CD8-positive, alpha-beta memory T cell (primary cell): ENCODE measurements at regions not wholly inside any gene's neighbourhood (a gene's known extent, or its start where the extent isn't known, plus 50 kb on each side); places are given as distances from the start of the nearest gene placed in this dataset.
"Not testable (repeated sequence)": the region's sequence is repeated elsewhere in the genome, so short reads cannot be mapped to it uniquely, and the experiment has no call there.

Source experiments
- CTCF ChIA-PET: fragments of 350-600 bp; sonication (Branson Sonifier 250); formaldehyde crosslinking; loops from one replicate; lab custom pipeline; 2021; ENCODE audit warnings: antibody characterized with exemption; lab: Charles Lee
- POLR2A ChIA-PET: fragments of 350-600 bp; sonication (Branson Sonifier 250); formaldehyde crosslinking; loops from one replicate; lab custom pipeline; 2021; ENCODE audit warnings: antibody characterized with exemption; lab: Charles Lee
- DNase-seq, 5 donors: peaks; one replicate each; pipeline versions ENCODE4 v3.0.0 to v3.0.0-alpha.2; 2020 to 2022; ENCODE audit warnings: mixed read lengths in 1 of 5
- H3K27ac ChIP-seq: one replicate; pipeline ENCODE4 v1.7.0; 2013; ENCODE audit warnings: low read depth, mild to moderate bottlenecking, low read length, moderate library complexity
- H3K27me3 ChIP-seq: 2 replicates; pipeline ENCODE4 v1.7.0; 2013; ENCODE audit warnings: low read length, mild to moderate bottlenecking; ENCODE audit not compliant: insufficient read depth, poor library complexity, severe bottlenecking
- H3K36me3 ChIP-seq: 2 replicates; pipeline ENCODE4 v1.7.0; 2013; ENCODE audit warnings: mild to moderate bottlenecking, low read length, moderate library complexity; ENCODE audit not compliant: insufficient read depth
- H3K4me1 ChIP-seq: 2 replicates; pipeline ENCODE4 v1.7.0; 2013; ENCODE audit warnings: mild to moderate bottlenecking, low read length, moderate library complexity; ENCODE audit not compliant: insufficient read depth
- H3K4me3 ChIP-seq: 2 replicates; pipeline ENCODE4 v1.7.0; 2013; ENCODE audit warnings: mild to moderate bottlenecking, low read length
- H3K9me3 ChIP-seq: 2 replicates; pipeline ENCODE4 v1.7.0; 2013; ENCODE audit warnings: mild to moderate bottlenecking, low read length
- H3K27ac Mint-ChIP-seq, 8 donors: one replicate each; pipeline ENCODE4 v1.8.0; 2020 to 2021; ENCODE audit warnings: mixed read lengths in 8 of 8, mild to moderate bottlenecking in 6 of 8, inconsistent platforms in 3 of 8, moderate library complexity in 3 of 8
- H3K27me3 Mint-ChIP-seq, 2 donors: one replicate each; pipeline ENCODE4 v1.8.0; 2020 to 2021; ENCODE audit warnings: mixed read lengths in 2 of 2, mild to moderate bottlenecking in 1 of 2, moderate library complexity in 1 of 2
- H3K36me3 Mint-ChIP-seq, 3 donors: one replicate each; pipeline ENCODE4 v1.8.0; 2020 to 2021; ENCODE audit warnings: mixed read lengths in 3 of 3, inconsistent platforms in 1 of 3, mild to moderate bottlenecking in 1 of 3
- H3K4me1 Mint-ChIP-seq, 3 donors: one replicate each; pipeline ENCODE4 v1.8.0; 2020 to 2021; ENCODE audit warnings: mixed read lengths in 3 of 3, inconsistent platforms in 1 of 3, mild to moderate bottlenecking in 1 of 3
- H3K4me3 Mint-ChIP-seq, 7 donors: one replicate each; pipeline ENCODE4 v1.8.0; 2020 to 2021; ENCODE audit warnings: mixed read lengths in 7 of 7, mild to moderate bottlenecking in 6 of 7, moderate library complexity in 4 of 7, inconsistent platforms in 2 of 7
- H3K9me3 Mint-ChIP-seq, 5 donors: one replicate each; pipeline ENCODE4 v1.8.0; 2020 to 2022; ENCODE audit warnings: mixed read lengths in 5 of 5, mild to moderate bottlenecking in 3 of 5, moderate library complexity in 2 of 5, inconsistent platforms in 1 of 5

DNA sequence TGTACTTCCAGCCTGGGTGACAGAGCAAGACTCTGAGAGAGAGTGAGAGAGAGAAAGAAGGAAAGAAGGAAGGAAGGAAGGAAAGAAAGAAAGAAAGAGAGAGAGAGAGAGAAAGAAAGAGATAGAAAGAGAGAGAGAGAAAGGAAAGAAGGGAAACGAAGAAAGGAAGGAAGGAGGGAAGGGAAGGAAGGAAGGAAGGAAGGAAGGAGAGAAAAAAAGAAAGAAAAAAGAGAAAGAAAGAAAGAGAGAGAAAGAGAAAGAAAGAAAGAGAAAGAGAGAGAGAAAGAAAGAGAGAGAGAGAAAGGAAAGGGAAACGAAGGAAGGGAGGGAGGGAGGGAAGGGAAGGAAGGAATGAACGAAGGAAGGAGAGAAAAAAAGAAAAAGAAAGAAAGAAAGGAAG lies 238.6 kb downstream of the ASMT start:
- Histone ChIP-seq H3K36me3 (no peaks in the 10 kb centered on the region), H3K4me1 (no peaks in the 10 kb centered on the region), H3K27ac (no peak overlapping the region), H3K27me3 (no peaks in the 10 kb centered on the region), H3K4me3 (no peak overlapping the region), H3K9me3 (no peaks in the 10 kb centered on the region)
- DNase-seq = no peak
- ChIA-PET CTCF (no interaction called here), POLR2A (no interaction called here)
- Mint-ChIP-seq H3K36me3 (peaks cover 0 to 1% (median 0%) of the 10 kb centered on the region in 3 donors), H3K4me1 (no peaks in the 10 kb centered on the region), H3K27me3 (peaks cover 3 to 9% of the 10 kb centered on the region in 2 donors), H3K27ac (no peak overlapping the region), H3K4me3 (no peak overlapping the region), H3K9me3 (no peaks in the 10 kb centered on the region)

DNA sequence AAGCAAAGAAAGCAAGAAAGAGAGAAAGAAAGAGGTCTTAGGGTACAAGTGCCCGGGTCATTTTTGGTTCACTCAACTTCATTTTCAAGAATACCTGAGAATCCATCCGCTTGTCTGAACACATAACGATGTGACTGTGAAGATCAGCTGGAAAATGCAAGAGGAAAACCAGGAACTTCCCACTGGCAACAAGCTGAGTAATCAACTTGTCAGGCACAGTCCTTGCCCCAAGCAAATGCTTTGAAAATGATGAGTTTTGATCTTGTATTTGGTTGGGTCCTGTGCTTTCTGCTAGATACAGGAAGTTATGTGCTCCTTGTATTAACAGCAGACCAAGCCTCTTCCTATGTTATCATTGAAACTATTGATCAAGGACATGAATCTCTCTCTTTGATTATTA lies 239.1 kb downstream of the ASMT start:
- no peaks in the 10 kb centered on the region for H3K9me3 Mint-ChIP-seq
- no peaks in the 10 kb centered on the region for H3K27me3 ChIP-seq
- no peak for DNase-seq
- POLR2A ChIA-PET = no interaction called here
- H3K4me1 ChIP-seq = no peaks in the 10 kb centered on the region
- no peak overlapping the region for H3K27ac ChIP-seq
- peaks cover 0 to 1% (median 0%) of the 10 kb centered on the region in 3 donors for H3K36me3 Mint-ChIP-seq
- H3K27ac Mint-ChIP-seq = no peak overlapping the region
- no peak overlapping the region for H3K4me3 ChIP-seq
- peaks cover 4 to 9% of the 10 kb centered on the region in 2 donors for H3K27me3 Mint-ChIP-seq
- no peaks in the 10 kb centered on the region for H3K9me3 ChIP-seq
- H3K4me3 Mint-ChIP-seq = no peak overlapping the region
- no peaks in the 10 kb centered on the region for H3K4me1 Mint-ChIP-seq
- H3K36me3 ChIP-seq = no peaks in the 10 kb centered on the region
- CTCF ChIA-PET = no interaction called here

DNA sequence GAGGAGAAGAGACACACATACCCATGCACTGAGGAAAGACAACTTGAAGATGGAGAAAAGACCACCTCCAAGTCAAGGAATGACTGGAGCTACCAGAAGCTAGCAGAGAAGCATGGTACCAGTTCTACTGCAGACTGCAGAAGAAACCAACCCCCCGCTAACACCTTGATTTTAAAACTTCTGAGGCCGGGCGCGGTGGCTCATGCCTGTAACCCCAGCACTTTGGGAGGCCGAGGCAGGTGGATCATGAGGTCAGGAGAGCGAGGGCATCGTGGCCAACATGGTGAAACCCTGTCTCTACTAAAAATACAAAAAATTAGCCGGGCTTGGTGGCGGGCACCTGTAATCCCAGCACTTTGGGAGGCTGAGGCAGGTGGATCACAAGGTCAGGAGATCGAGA lies 240.0 kb downstream of the ASMT start:
- H3K4me1 ChIP-seq = not testable (repeated sequence)

DNA sequence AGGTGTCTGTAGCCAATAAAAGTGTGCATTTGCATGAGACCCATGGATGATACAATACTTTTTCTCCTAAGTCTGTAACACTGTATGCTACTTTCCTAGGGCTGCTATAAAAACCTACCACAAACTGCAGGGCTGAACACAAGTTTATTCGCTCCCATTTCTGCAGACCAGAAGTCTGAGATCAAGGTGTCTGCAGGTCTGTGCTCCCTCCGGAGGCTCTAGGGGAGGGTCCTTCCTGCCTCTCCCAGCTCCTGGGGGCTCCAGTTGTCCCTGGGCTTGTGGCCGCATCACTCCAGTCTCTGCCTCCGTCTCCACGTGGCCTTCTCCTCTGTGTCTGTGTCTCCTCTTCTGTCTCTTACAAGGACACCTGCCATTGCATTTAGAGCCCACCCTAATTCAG lies 244.4 kb downstream of the ASMT start:
- H3K9me3 Mint-ChIP-seq = peaks cover 0 to 11% (median 0%) of the 10 kb centered on the region in 5 donors
- POLR2A ChIA-PET, H3K4me3 Mint-ChIP-seq, H3K27ac Mint-ChIP-seq, H3K27me3 ChIP-seq, H3K27ac ChIP-seq, H3K36me3 ChIP-seq, H3K4me1 Mint-ChIP-seq, CTCF ChIA-PET, H3K4me3 ChIP-seq, H3K36me3 Mint-ChIP-seq, DNase-seq, H3K4me1 ChIP-seq, H3K9me3 ChIP-seq: not testable (repeated sequence)
- H3K27me3 Mint-ChIP-seq = peaks cover 6 to 16% of the 10 kb centered on the region in 2 donors

More for the DNA sequence above, 240.0 kb downstream of the ASMT start:
- DNase-seq, H3K4me1 Mint-ChIP-seq, POLR2A ChIA-PET, H3K27me3 Mint-ChIP-seq, H3K27me3 ChIP-seq, H3K36me3 ChIP-seq, H3K27ac ChIP-seq, H3K4me3 Mint-ChIP-seq, H3K9me3 ChIP-seq, CTCF ChIA-PET, H3K9me3 Mint-ChIP-seq, H3K27ac Mint-ChIP-seq, H3K36me3 Mint-ChIP-seq, H3K4me3 ChIP-seq: not testable (repeated sequence)

DNA sequence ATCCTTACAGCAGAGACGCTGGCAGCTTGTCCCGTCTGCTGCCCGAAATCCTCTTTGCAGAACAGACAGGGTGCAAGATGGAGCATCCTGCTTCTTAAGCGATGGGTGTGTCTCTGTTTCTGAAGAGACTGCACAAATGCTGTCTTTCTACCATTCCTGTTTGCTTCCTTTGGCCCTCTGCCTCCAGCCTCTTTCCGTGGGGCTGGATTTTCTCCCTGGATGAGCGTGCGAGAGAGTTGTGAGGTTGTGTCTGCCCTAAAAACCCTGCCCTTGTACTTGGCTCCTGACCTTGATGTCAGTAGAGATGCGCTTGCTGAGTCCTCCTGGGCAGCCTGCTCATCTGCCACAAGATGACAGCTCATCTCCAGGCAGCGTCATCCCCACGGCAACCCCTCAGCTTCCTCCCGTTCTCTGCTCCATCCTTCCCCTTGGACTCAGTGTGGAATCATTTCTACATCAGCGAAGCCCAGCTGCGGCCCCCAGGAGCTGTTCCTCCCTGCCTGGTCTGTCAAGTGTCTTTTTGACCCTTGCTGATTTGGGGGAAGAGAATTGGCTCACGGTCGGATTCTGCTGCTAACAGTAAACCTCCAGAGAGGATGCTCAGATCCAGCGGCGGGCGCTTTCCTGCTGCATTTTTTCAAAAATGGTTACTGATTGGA lies 246.2 kb downstream of the ASMT start:
- no peaks in the 10 kb centered on the region for H3K27me3 ChIP-seq

DNA sequence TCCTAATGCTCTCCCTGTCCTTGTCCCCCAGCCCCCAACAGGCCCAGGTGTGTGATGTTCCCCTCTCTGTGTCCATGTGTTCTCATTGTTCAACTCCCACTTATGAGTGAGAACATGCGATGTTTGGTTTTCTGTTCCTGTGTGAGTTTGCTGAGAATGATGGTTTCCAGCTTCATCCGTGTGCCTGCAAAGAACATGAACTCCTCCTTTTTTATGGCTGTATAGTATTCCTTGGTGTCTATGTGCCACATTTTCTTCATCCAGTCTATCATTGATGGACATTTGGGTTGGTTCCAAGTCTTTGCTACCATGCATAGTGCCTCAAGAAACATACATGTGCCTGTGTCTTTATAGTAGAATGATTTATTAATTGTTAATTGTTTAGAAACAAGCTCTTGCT lies 249.1 kb downstream of the ASMT start:
- H3K4me1 ChIP-seq, CTCF ChIA-PET, DNase-seq, H3K36me3 ChIP-seq, H3K4me3 ChIP-seq, H3K36me3 Mint-ChIP-seq, H3K27me3 ChIP-seq, H3K27ac ChIP-seq, H3K4me1 Mint-ChIP-seq, H3K4me3 Mint-ChIP-seq, H3K9me3 ChIP-seq, POLR2A ChIA-PET: not testable (repeated sequence)
- H3K9me3 Mint-ChIP-seq = peaks cover 0 to 14% (median 0%) of the 10 kb centered on the region in 5 donors
- H3K27me3 Mint-ChIP-seq = peaks cover 9 to 12% of the 10 kb centered on the region in 2 donors
- peak overlapping the region in 1 of 8 donors; percentile 29 for H3K27ac Mint-ChIP-seq

More for the DNA sequence above, 246.2 kb downstream of the ASMT start:
- Histone ChIP-seq H3K4me1 (no peaks in the 10 kb centered on the region), H3K36me3 (no peaks in the 10 kb centered on the region), H3K9me3 (no peaks in the 10 kb centered on the region), H3K27ac (no peak overlapping the region), H3K4me3 (no peak overlapping the region)
- Mint-ChIP-seq H3K4me1 (no peaks in the 10 kb centered on the region), H3K4me3 (no peak overlapping the region), H3K27me3 (peaks cover 8 to 16% of the 10 kb centered on the region in 2 donors), H3K27ac (no peak overlapping the region), H3K9me3 (peaks cover 0 to 11% (median 0%) of the 10 kb centered on the region in 5 donors), H3K36me3 (peaks cover 0 to 1% (median 0%) of the 10 kb centered on the region in 3 donors)
- ChIA-PET POLR2A (no interaction called here), CTCF (no interaction called here)
- no peak for DNase-seq

DNA sequence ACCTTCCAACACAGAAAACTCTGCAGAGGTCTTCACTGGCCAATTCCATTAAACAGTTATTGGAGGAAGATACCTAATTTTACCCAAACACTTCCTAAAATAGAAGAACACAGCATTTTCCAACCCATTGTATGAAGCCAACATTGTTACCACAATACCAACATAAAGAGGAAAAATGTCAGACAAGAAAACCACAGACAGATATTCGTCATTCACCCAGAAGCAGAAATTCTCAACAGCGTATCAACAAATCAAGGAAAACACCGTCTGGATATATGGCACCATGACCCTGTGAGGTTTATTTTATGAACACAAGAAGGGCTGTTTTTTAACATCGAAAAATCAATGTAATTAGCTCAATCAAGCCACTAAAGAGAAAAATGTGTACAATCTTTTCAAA lies 255.6 kb downstream of the ASMT start:
- Mint-ChIP-seq H3K4me3 (no peak overlapping the region), H3K4me1 (no peaks in the 10 kb centered on the region), H3K27ac (no peak overlapping the region), H3K9me3 (peaks cover 0 to 6% (median 4%) of the 10 kb centered on the region in 5 donors), H3K27me3 (peaks cover 0 to 5% of the 10 kb centered on the region in 2 donors), H3K36me3 (peaks cover 0 to 5% (median 0%) of the 10 kb centered on the region in 3 donors)
- ChIA-PET POLR2A (no interaction called here), CTCF (no interaction called here)
- H3K27me3 ChIP-seq = no peaks in the 10 kb centered on the region
- H3K27ac ChIP-seq = no peak overlapping the region
- H3K9me3 ChIP-seq = no peaks in the 10 kb centered on the region
- no peak overlapping the region for H3K4me3 ChIP-seq
- H3K4me1 ChIP-seq = no peaks in the 10 kb centered on the region
- DNase-seq = no peak
- H3K36me3 ChIP-seq = no peaks in the 10 kb centered on the region

DNA sequence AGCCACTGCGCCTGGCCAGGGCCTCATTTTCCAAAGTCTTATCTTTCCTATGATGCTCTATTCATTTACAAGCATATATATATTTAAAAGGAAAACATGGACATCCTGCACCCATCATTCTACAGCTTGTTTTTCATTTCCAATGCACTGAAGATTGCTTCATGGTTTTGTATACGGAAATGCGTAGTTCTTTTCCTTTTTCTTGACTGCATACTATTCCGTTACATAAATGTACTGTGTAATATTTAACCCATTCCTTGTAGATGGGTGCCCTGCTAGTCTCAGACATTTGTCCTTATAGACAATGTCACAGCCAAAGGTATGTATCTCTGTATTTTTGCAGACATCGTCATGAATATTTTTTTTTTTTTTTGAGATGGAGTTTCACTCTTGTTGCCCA lies 257.0 kb downstream of the ASMT start:
- POLR2A ChIA-PET = no interaction called here
- H3K27me3 Mint-ChIP-seq = peaks cover 0 to 7% of the 10 kb centered on the region in 2 donors
- DNase-seq = no peak
- peaks cover 0 to 12% (median 4%) of the 10 kb centered on the region in 5 donors for H3K9me3 Mint-ChIP-seq
- peaks cover 0 to 8% (median 0%) of the 10 kb centered on the region in 3 donors for H3K36me3 Mint-ChIP-seq
- H3K27me3 ChIP-seq = no peaks in the 10 kb centered on the region
- no peaks in the 10 kb centered on the region for H3K36me3 ChIP-seq
- H3K4me1 ChIP-seq = no peaks in the 10 kb centered on the region
- no peak overlapping the region for H3K4me3 Mint-ChIP-seq
- H3K4me1 Mint-ChIP-seq = no peaks in the 10 kb centered on the region
- CTCF ChIA-PET = no interaction called here
- no peak overlapping the region for H3K27ac ChIP-seq
- no peaks in the 10 kb centered on the region for H3K9me3 ChIP-seq
- no peak overlapping the region for H3K27ac Mint-ChIP-seq
- no peak overlapping the region for H3K4me3 ChIP-seq
